Activated CD4-positive, alpha-beta T cell treated with anti-CD3 and anti-CD28 coated beads, Interleukin-2, amount 10 ng/mL, durations not matched to agents 7 days and 5 days (primary cell): ENCODE measurements at regions not wholly inside any gene's neighbourhood (a gene's known extent, or its start where the extent isn't known, plus 50 kb on each side); places are given as distances from the start of the nearest gene placed in this dataset.

Experiments
- CTCF ChIA-PET: fragments of 350-600 bp; sonication (Branson Sonifier 250); formaldehyde crosslinking; loops from one replicate; lab custom pipeline; 2021; ENCODE audit warnings: antibody characterized with exemption; lab: Charles Lee
- POLR2A ChIA-PET: fragments of 350-600 bp; sonication (Branson Sonifier 250); formaldehyde crosslinking; loops from one replicate; lab custom pipeline; 2021; ENCODE audit warnings: antibody characterized with exemption; lab: Charles Lee
- DNase-seq: peaks from one replicate; pipeline ENCODE4 v3.0.0-alpha.2; 2020
- H3K27ac Mint-ChIP-seq: one replicate; pipeline ENCODE4 v1.8.0; 2021; ENCODE audit warnings: mild to moderate bottlenecking, moderate library complexity, mixed read lengths
- H3K27me3 Mint-ChIP-seq: one replicate; pipeline ENCODE4 v1.8.0; 2021; ENCODE audit warnings: mixed read lengths
- H3K36me3 Mint-ChIP-seq: one replicate; pipeline ENCODE4 v1.8.0; 2021; ENCODE audit warnings: low read depth, mixed read lengths
- H3K4me1 Mint-ChIP-seq: one replicate; pipeline ENCODE4 v1.8.0; 2021; ENCODE audit warnings: mixed read lengths
- H3K4me3 Mint-ChIP-seq: one replicate; pipeline ENCODE4 v1.8.0; 2021; ENCODE audit warnings: mild to moderate bottlenecking, moderate library complexity, mixed read lengths
- H3K9me3 Mint-ChIP-seq: one replicate; pipeline ENCODE4 v1.8.0; 2021; ENCODE audit warnings: mixed read lengths

- H3K4me1 Mint-ChIP-seq, result no peaks in the 10 kb centered on the region
- no peak overlapping the region for H3K27ac Mint-ChIP-seq
- DNase-seq, result no peak
- no peaks in the 10 kb centered on the region for H3K27me3 Mint-ChIP-seq
- no peaks in the 10 kb centered on the region for H3K9me3 Mint-ChIP-seq
- ChIA-PET CTCF (no interaction called here), POLR2A (no interaction called here)
- H3K36me3 Mint-ChIP-seq, result no peaks in the 10 kb centered on the region
- H3K4me3 Mint-ChIP-seq, result no peak overlapping the region
These were observed 93.4 kb upstream of the INHBA start for GRCh38 chr7:41796331-41796730.

- H3K4me3 Mint-ChIP-seq, result no peak overlapping the region
- ChIA-PET POLR2A (no interaction called here), CTCF (no interaction called here)
These were observed 92.5 kb upstream of the INHBA start for GRCh38 chr7:41795276-41795833.

GRCh38 chr7:41793556-41793955 is 90.7 kb upstream of the INHBA start:
- DNase-seq, result no peak
- Mint-ChIP-seq H3K36me3 (no peaks in the 10 kb centered on the region), H3K4me3 (no peak overlapping the region), H3K27me3 (no peaks in the 10 kb centered on the region), H3K9me3 (no peaks in the 10 kb centered on the region), H3K27ac (no peak overlapping the region), H3K4me1 (no peaks in the 10 kb centered on the region)
- POLR2A ChIA-PET, result no interaction called here
- CTCF ChIA-PET, result no interaction called here

More at GRCh38 chr7:41795276-41795833, 92.5 kb upstream of the INHBA start:
- H3K4me1 Mint-ChIP-seq, result no peaks in the 10 kb centered on the region
- H3K9me3 Mint-ChIP-seq, result no peaks in the 10 kb centered on the region
- H3K27me3 Mint-ChIP-seq, result no peaks in the 10 kb centered on the region
- no peak overlapping the region for H3K27ac Mint-ChIP-seq
- DNase-seq, result no peak
- H3K36me3 Mint-ChIP-seq, result no peaks in the 10 kb centered on the region

GRCh38 chr7:41792120-41792519 is 89.2 kb upstream of the INHBA start:
- CTCF ChIA-PET, result no interaction called here
- H3K27ac Mint-ChIP-seq, result no peak overlapping the region
- no peak overlapping the region for H3K4me3 Mint-ChIP-seq

GRCh38 chr7:41788556-41788955 is 85.7 kb upstream of the INHBA start:
- ChIA-PET CTCF (interaction anchor here (0.7 kb wide), 1 partner anchor 721 kb away, joined by 3 read pairs; no protein-coding TSS in a partner anchor), POLR2A (no interaction called here)
- H3K27ac Mint-ChIP-seq, result no peak overlapping the region

More at GRCh38 chr7:41792120-41792519, 89.2 kb upstream of the INHBA start:
- POLR2A ChIA-PET, result no interaction called here
- DNase-seq, result no peak
- Mint-ChIP-seq H3K27me3 (peaks cover 2% of the 10 kb centered on the region), H3K9me3 (no peaks in the 10 kb centered on the region), H3K36me3 (no peaks in the 10 kb centered on the region), H3K4me1 (no peaks in the 10 kb centered on the region)

GRCh38 chr7:41787651-41788350 is 84.9 kb upstream of the INHBA start:
- POLR2A ChIA-PET, result no interaction called here
- CTCF ChIA-PET, result interaction anchor here (0.6 to 0.7 kb wide), 2 partner anchors 47 to 720 kb away, joined by 3 to 6 read pairs; no protein-coding TSS in a partner anchor

More at GRCh38 chr7:41788556-41788955, 85.7 kb upstream of the INHBA start:
- no peak for DNase-seq
- peaks cover 2% of the 10 kb centered on the region for H3K27me3 Mint-ChIP-seq
- no peaks in the 10 kb centered on the region for H3K4me1 Mint-ChIP-seq
- H3K4me3 Mint-ChIP-seq, result no peak overlapping the region
- no peaks in the 10 kb centered on the region for H3K36me3 Mint-ChIP-seq
- no peaks in the 10 kb centered on the region for H3K9me3 Mint-ChIP-seq

GRCh38 chr7:41786944-41787343 is 84.1 kb upstream of the INHBA start:
- H3K9me3 Mint-ChIP-seq, result no peaks in the 10 kb centered on the region
- CTCF ChIA-PET, result no interaction called here

More at GRCh38 chr7:41787651-41788350, 84.9 kb upstream of the INHBA start:
- Mint-ChIP-seq H3K36me3 (no peaks in the 10 kb centered on the region), H3K4me1 (no peaks in the 10 kb centered on the region), H3K27me3 (peaks cover 2% of the 10 kb centered on the region), H3K9me3 (no peaks in the 10 kb centered on the region), H3K27ac (no peak overlapping the region), H3K4me3 (no peak overlapping the region)
- no peak for DNase-seq

GRCh38 chr7:41786404-41786803 is 83.5 kb upstream of the INHBA start:
- H3K27ac Mint-ChIP-seq, result no peak overlapping the region
- ChIA-PET CTCF (no interaction called here), POLR2A (no interaction called here)
- no peak for DNase-seq
- no peaks in the 10 kb centered on the region for H3K9me3 Mint-ChIP-seq
- H3K4me3 Mint-ChIP-seq, result no peak overlapping the region
- no peaks in the 10 kb centered on the region for H3K36me3 Mint-ChIP-seq
- no peaks in the 10 kb centered on the region for H3K4me1 Mint-ChIP-seq
- peaks cover 2% of the 10 kb centered on the region for H3K27me3 Mint-ChIP-seq

More at GRCh38 chr7:41786944-41787343, 84.1 kb upstream of the INHBA start:
- POLR2A ChIA-PET, result no interaction called here
- Mint-ChIP-seq H3K4me3 (no peak overlapping the region), H3K36me3 (no peaks in the 10 kb centered on the region), H3K27me3 (peaks cover 2% of the 10 kb centered on the region), H3K4me1 (no peaks in the 10 kb centered on the region), H3K27ac (no peak overlapping the region)
- DNase-seq, result no peak

GRCh38 chr7:41785840-41786239 is 83.0 kb upstream of the INHBA start:
- Mint-ChIP-seq H3K27ac (no peak overlapping the region), H3K4me3 (no peak overlapping the region), H3K36me3 (no peaks in the 10 kb centered on the region), H3K9me3 (peaks cover 2% of the 10 kb centered on the region), H3K4me1 (no peaks in the 10 kb centered on the region), H3K27me3 (peaks cover 2% of the 10 kb centered on the region)
- DNase-seq, result no peak
- ChIA-PET POLR2A (no interaction called here), CTCF (no interaction called here)

- H3K4me1 Mint-ChIP-seq, result no peaks in the 10 kb centered on the region
- no peak overlapping the region for H3K4me3 Mint-ChIP-seq
- no peak for DNase-seq
- ChIA-PET CTCF (no interaction called here), POLR2A (no interaction called here)
- no peaks in the 10 kb centered on the region for H3K36me3 Mint-ChIP-seq
- no peak overlapping the region for H3K27ac Mint-ChIP-seq
- peaks cover 2% of the 10 kb centered on the region for H3K27me3 Mint-ChIP-seq
- peaks cover 5% of the 10 kb centered on the region for H3K9me3 Mint-ChIP-seq
These were observed 82.4 kb upstream of the INHBA start for GRCh38 chr7:41785265-41785664.

- CTCF ChIA-PET, result no interaction called here
- POLR2A ChIA-PET, result interaction anchor here (0.5 kb wide), 1 partner anchor 9 kb away, joined by 3 read pairs; no protein-coding TSS in a partner anchor
- Mint-ChIP-seq H3K27ac (no peak overlapping the region), H3K36me3 (no peaks in the 10 kb centered on the region), H3K4me1 (no peaks in the 10 kb centered on the region), H3K27me3 (no peaks in the 10 kb centered on the region), H3K4me3 (no peak overlapping the region), H3K9me3 (peaks cover 5% of the 10 kb centered on the region)
- no peak for DNase-seq
These were observed 77.0 kb upstream of the INHBA start for GRCh38 chr7:41779918-41780317.

GRCh38 chr7:41777894-41778596 is 75.2 kb upstream of the INHBA start:
- ChIA-PET POLR2A (no interaction called here), CTCF (no interaction called here)
- H3K27ac Mint-ChIP-seq, result no peak overlapping the region
- peaks cover 5% of the 10 kb centered on the region for H3K9me3 Mint-ChIP-seq
- no peak overlapping the region for H3K4me3 Mint-ChIP-seq
- H3K4me1 Mint-ChIP-seq, result no peaks in the 10 kb centered on the region
- DNase-seq, result no peak
- H3K27me3 Mint-ChIP-seq, result no peaks in the 10 kb centered on the region
- H3K36me3 Mint-ChIP-seq, result no peaks in the 10 kb centered on the region

- H3K36me3 Mint-ChIP-seq, result no peaks in the 10 kb centered on the region
- no peak overlapping the region for H3K27ac Mint-ChIP-seq
- no peaks in the 10 kb centered on the region for H3K4me1 Mint-ChIP-seq
- POLR2A ChIA-PET, result no interaction called here
- CTCF ChIA-PET, result no interaction called here
- no peaks in the 10 kb centered on the region for H3K27me3 Mint-ChIP-seq
- no peak for DNase-seq
- H3K9me3 Mint-ChIP-seq, result no peaks in the 10 kb centered on the region
- H3K4me3 Mint-ChIP-seq, result no peak overlapping the region
These were observed 72.1 kb upstream of the INHBA start for GRCh38 chr7:41774966-41775365.
